ENCODE measurements at regions not wholly inside any gene's neighbourhood (a gene's known extent, or its start where the extent isn't known, plus 50 kb on each side); places are given as distances from the start of the nearest gene placed in this dataset.

GRCh38 chr12:125271892-125272291 is 206.7 kb downstream of the AACS start:
- H3K27ac ChIP-seq (ENCODE audit: insufficient read depth, low read depth, low read length), result no peak overlapping the region
- CTCF ChIA-PET, result no interaction called here
- no peak overlapping the region for H3K4me2 ChIP-seq (ENCODE audit: insufficient read depth, low read length)
- no peak overlapping the region for H3K9ac ChIP-seq (replicated peaks; ENCODE audit: extremely low read depth, insufficient read depth, low read length)
- no peaks in the 10 kb centered on the region for H3K4me1 ChIP-seq (ENCODE audit: control insufficient read depth, extremely low read depth, insufficient read depth, low read length)
- DNase-seq (ENCODE audit: low read depth, low spot score), result no peak
- H3K36me3 ChIP-seq (ENCODE audit: control insufficient read depth in 2 of 2, extremely low read depth in 1 of 2, insufficient read depth in 2 of 2, low read length in 2 of 2), result no peaks in the 10 kb centered on the region
- H3K9me3 ChIP-seq (replicated peaks; ENCODE audit: control insufficient read depth, insufficient read depth, low read length), result no peaks in the 10 kb centered on the region
- POLR2A ChIA-PET, result no interaction called here
- no peaks in the 10 kb centered on the region for H3K27me3 ChIP-seq (ENCODE audit: control insufficient read depth in 2 of 2, insufficient read depth in 2 of 2, low read length in 2 of 2)
- no peak for TF ChIP-seq MYC (IDR thresholded peaks at IDR 0.05; ENCODE audit: low read depth, low read length)
- no peak for TF ChIP-seq FOS (IDR thresholded peaks at IDR 0.05; ENCODE audit: borderline replicate concordance, insufficient read depth, low read length)
- no peak for TF ChIP-seq POLR2AphosphoS5 (IDR thresholded peaks at IDR 0.05; ENCODE audit: insufficient read depth, low read depth, low read length)
- TF ChIP-seq EZH2 (IDR thresholded peaks at IDR 0.05; ENCODE audit: borderline replicate concordance, low read depth, low read length, severe bottlenecking), result no peak
- TF ChIP-seq JUN (IDR thresholded peaks at IDR 0.05; ENCODE audit: borderline replicate concordance, insufficient read depth, insufficient read length, low read depth), result no peak
- no peak for TF ChIP-seq CTCF (IDR thresholded peaks at IDR 0.05; ENCODE audit: extremely low read depth in 1 of 2, insufficient read depth in 1 of 2, low read depth in 1 of 2, low read length in 2 of 2)
- no peak for TF ChIP-seq GATA2 (IDR thresholded peaks at IDR 0.05; ENCODE audit: insufficient read depth, insufficient read length, low read depth, low read length)
- TF ChIP-seq MAX (IDR thresholded peaks at IDR 0.05; ENCODE audit: insufficient read depth, insufficient read length), result no peak
- no peak for TF ChIP-seq POLR2A (IDR thresholded peaks at IDR 0.05; ENCODE audit: low read depth, low read length)
- no peak overlapping the region for H3K4me3 ChIP-seq (replicated peaks in 1 of 3; ENCODE audit: insufficient read depth in 1 of 3, low read depth in 1 of 3, low read length in 3 of 3)
- intact Hi-C loops (cut with micrococcal nuclease) (no loop called here), dilution Hi-C loops (cut with MboI; ENCODE audit: extremely low pct_ligation_motif_present, low sequenced_read_pairs) (no loop called here)
- no peaks in the 10 kb centered on the region for H3K9me1 ChIP-seq (replicated peaks; ENCODE audit: control insufficient read depth, extremely low read depth, insufficient read depth, low read length)
- no TSS peak for BruUV-seq (replicated peaks)
- no peak overlapping the region for H2AFZ ChIP-seq (ENCODE audit: low read depth, low read length)
- no peaks in the 10 kb centered on the region for H3K79me2 ChIP-seq (ENCODE audit: control insufficient read depth, insufficient read depth, low read length)
- H4K20me1 ChIP-seq (replicated peaks; ENCODE audit: control insufficient read depth, extremely low read depth, insufficient read depth, low read length), result no peaks in the 10 kb centered on the region
- no peak for FAIRE-seq

Measured in endothelial cell of umbilical vein (primary cell).